ENCODE measurements at regions not wholly inside any gene's neighbourhood (a gene's known extent, or its start where the extent isn't known, plus 50 kb on each side); places are given as distances from the start of the nearest gene placed in this dataset.
"Not testable (repeated sequence)": the region's sequence is repeated elsewhere in the genome, so short reads cannot be mapped to it uniquely, and the experiment has no call there.

DNA sequence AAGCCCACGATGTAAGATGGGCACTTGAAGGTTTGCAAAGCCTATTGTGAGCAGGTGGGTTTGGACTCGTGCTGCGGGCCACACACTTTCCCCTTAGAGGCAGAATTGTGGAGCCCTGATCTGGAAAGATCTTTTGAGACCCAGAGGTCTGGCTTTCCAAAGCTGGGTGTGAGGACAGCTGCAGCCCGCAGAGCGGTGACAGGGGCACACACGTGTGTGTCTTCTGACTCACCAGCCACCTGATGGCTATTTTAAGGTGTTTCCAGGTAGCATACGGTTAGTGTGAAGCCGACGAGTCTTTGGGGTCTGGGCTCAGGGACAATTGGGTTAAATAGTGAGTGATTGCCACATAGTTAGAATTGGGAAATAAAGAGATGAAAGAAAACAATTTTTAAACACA is 108.9 kb upstream of the GSE1 start:
- DNase-seq: no peak

- DNase-seq: no peak
Measured at GRCh38 chr16:85505794-85506634, 107.1 kb upstream of the GSE1 start.

DNA sequence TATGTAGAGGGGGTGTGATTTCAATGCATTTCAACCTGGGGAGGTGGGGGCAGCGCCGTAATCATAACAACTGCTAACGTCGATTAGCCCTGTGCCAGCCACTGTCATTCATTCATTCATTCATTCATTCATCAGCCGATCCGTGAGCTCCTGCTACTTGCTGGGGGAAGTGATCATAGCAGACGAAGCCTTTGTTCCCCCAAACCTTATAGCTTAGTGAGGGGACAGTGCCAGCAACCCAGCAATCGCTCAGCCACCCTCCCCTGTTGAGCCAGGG is 106.5 kb upstream of the GSE1 start:
- no peak for DNase-seq

- no peak for DNase-seq
Measured at GRCh38 chr16:85507342-85507741, 105.8 kb upstream of the GSE1 start.

DNA sequence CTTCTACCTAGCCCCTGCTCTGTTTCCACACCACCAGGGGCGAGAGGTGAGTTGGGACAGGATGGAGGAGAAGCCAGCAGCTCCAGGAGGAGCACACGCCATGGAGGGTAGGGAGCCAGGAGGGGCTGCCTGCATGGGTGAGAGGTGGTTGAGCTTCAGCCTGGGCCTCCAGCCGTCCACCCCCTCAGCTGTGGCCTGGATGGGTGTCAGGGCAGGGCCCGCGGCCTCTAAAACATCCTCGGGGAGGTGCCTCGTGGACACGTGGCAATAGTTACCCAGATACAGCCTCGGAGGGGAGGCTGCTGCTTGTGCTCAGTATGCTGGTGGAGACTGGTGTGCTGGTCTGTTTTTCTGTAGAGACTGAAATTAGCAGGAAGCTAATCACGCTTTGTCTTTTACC is 104.7 kb upstream of the GSE1 start:
- DNase-seq: no peak

- DNase-seq: no peak
Measured at GRCh38 chr16:85508993-85509392, 104.1 kb upstream of the GSE1 start.

- DNase-seq: no peak
Measured at GRCh38 chr16:85510041-85510659, 103.0 kb upstream of the GSE1 start.

- DNase-seq: no peak
Measured at GRCh38 chr16:85511938-85512807, 100.9 kb upstream of the GSE1 start.

GRCh38 chr16:85512808-85513115 is 100.4 kb upstream of the GSE1 start:
- DNase-seq: no peak

DNA sequence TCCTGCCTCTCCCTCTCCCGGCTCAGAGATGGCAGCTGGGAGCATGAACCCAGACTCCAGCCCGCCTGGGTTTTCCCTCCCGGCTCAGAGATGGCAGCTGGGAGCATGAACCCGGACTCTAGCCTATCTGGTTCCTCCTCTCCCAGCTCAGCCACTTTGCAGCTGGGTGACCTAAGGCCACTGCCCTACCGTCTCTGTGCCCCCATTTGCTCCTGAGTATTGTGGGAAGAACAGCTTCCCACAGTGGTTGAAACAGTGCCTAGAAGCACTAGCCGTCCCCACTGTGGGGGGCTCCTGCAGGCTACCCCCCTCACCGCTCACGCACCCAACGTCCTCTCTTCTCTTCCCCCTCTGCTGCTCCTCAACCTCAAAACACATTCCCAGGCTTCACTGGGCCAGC is 99.9 kb upstream of the GSE1 start:
- DNase-seq: no peak

- DNase-seq: no peak
Measured at GRCh38 chr16:85513649-85514048, 99.5 kb upstream of the GSE1 start.

GRCh38 chr16:85514295-85514597 is 98.9 kb upstream of the GSE1 start:
- no peak for DNase-seq

DNA sequence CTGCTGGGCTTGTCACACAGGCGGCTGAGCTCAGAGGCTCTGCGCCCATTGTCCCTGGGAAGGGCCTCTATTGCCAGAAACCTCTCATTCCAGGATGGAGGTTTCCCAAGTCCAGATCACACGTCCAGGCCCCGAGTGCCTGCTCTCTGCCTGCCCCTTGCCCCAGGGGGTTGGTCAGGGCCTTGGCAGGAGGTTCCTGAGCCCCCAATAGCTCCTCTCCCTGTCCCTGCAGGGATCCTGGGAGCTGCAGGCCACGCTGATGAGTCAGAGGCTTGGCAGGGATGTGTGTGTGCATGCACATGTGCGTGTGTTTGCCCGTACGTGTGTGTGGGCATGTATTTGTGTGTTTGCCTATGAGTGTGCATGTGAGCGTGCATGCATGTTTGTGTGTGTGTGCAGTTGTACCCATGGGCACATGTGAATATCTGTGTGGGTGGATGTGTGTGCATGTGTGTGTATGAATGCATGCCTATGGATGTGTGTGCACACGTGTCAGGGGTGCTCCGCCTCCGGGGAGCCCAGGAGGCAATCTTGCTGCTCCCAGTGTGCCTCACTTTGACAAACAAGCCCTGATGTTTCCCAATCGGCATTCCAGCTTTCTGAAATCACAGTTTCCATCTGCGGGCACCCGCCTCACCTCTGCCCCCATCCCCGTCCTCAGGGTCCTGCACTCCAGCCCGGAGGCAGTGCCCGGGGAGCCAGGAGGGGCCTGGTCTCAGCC is 98.4 kb upstream of the GSE1 start:
- DNase-seq: no peak

DNA sequence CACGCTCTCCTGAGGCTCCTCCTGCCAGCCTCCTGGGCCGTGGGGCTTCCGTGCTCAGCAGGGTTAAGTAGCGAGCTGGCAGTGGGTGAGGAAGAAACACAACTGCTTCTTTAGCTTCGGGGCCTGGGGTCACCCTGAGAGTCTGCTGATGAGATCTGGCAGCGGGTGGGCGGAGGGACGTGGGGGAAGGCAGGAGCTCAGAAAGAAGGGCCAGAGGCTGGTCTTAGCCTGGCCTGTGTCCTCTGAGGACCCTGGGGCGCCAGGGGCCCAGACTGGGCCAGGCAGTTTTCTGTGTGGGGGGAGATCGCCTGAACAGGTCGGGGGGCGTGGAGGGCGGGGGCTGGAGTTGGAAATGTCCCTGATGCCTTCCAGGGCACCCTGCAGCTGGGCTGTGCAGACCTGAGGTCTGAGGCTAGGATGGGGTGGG is 97.8 kb upstream of the GSE1 start:
- no peak for DNase-seq

- no peak for DNase-seq
Measured at GRCh38 chr16:85515830-85516397, 97.2 kb upstream of the GSE1 start.

GRCh38 chr16:85517154-85517553 is 96.0 kb upstream of the GSE1 start:
- no peak for DNase-seq

DNA sequence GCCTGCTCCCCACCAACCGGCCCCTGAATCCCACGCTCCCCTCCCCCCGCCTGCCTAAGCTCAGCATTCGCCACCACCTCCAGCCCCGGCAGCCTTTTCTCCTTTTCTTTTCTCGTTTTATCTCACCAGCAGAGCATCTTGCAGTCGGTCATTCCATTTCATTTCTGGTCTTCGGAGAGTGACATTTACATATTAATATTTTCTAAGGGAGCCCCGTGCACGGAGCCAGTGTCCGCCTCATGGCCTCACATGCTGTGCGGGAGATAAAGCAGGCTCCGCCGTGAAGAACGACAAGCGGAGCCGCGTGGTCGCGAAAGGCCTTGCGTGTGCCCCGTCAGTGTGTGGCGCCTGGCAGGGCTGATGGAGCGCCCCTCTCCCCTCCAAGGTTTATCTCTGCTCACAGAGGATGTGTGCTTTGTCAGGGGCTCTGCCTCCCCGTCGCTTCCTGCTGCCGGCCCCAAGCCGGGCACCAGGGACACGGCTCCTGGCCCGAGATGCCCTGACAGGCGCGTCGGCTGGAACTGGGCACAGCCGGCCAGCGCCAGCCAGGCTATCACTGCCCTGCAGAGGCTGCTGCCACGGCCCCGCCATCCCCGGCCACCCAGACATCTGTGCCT is 95.5 kb upstream of the GSE1 start:
- no peak for DNase-seq

GRCh38 chr16:85518398-85519049 is 94.6 kb upstream of the GSE1 start:
- DNase-seq: no peak

GRCh38 chr16:85519050-85519440 is 94.1 kb upstream of the GSE1 start:
- DNase-seq: not testable (repeated sequence)

DNA sequence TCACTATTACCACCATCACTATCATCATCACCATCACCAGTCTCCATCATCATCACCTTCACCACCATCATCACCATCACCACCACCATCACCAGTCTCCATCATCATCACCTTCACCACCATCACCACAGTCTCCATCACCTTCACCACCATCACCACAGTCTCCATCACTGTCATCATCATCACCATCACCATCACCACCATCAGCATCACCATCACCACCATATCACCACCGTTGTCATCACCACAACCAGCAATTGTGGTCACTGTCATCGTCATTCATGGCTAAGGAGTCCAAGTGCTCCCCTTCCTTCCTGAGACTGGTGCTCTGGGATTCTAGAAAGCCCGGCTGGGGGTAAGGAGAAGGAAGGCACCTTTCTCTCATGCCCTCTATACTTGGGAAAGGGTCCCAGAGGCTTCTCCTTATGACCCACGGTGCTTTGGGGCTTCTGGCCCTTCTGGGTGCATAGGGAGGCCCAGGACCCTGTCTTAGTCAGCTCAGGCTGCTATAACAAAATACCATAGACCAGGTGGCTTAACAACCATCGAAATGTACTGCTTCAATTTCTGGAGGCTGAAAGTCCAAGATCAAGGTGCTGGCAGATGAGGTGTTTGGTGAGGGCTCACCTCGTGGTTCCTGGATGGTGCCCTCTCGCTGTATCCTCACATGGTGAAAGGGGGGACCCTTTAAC is 93.4 kb upstream of the GSE1 start:
- no peak for DNase-seq

DNA sequence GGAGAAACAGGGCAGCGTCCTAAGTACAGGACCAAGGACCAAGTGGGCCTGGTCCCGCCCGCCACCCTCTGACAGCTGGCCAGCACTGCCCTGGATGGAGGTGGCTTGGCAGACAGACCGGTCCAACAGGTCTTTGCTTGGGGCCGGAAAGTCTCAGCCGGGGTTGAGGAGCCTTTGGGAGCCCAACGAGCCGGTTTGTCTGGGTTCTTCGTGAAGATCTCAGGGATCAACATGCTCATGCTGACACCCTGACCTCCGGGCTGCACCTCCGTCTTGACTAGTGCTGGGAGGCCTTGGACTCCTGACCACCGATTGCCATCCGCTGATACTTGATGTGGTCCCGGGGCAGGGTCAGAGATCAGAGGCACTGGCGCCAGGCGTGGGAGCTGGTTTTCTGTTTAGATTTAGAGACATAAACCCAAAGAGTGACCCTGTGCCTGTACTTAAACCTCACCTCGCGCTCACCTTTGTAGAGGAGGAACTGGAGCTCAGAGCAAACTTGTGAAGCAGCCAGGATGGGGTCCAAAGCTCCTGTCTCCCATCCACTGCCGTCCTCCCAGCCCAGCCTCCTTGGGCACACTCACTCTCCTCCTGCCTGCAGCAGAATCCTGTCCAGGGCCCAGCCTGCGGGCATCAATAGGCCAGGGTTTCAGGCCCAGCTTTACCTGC is 92.1 kb upstream of the GSE1 start:
- DNase-seq: no peak
